ENCODE measurements at regions not wholly inside any gene's neighbourhood (a gene's known extent, or its start where the extent isn't known, plus 50 kb on each side); places are given as distances from the start of the nearest gene placed in this dataset.

DNA sequence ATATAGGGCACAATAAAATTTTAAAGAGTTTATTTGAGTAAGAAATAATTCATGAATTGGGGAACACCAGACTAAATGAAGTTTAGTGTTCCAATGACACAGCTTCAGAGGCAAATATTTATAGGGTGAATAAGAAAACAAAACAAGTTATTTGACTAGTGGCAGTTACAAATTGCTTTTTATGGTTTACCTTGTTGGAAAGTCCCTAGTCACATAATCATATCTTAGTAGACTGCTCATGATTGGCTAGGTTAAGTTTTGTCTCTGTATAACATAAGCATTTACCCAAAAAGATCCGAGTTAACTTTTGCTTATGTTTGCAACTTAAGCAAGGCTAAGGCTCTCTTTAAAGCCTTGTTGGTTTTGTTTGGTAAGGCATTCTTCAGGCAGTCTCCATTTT, 224.7 kb upstream of the MIR17HG start:
- no peak for ATAC-seq
- no peak for DNase-seq
- H3K27ac ChIP-seq (ENCODE audit: low read length), result no peak overlapping the region
- no peaks in the 10 kb centered on the region for H3F3A ChIP-seq (ENCODE audit: low read length, unreplicated experiment)
- no peaks in the 10 kb centered on the region for H4K20me1 ChIP-seq (ENCODE audit: low read length)
- BruUV-seq (replicated peaks), result no TSS peak
- no peak overlapping the region for H3K9ac ChIP-seq (ENCODE audit: low read length)
- no peaks in the 10 kb centered on the region for H3K4me1 ChIP-seq (ENCODE audit: insufficient read depth, low read length)
- ChIA-PET POLR2A (ENCODE audit: unreplicated experiment) (no interaction called here), CTCF (no interaction called here)
- no peaks in the 10 kb centered on the region for H3K9me3 ChIP-seq (ENCODE audit: low read length)
- no peaks in the 10 kb centered on the region for H3K9me2 ChIP-seq (replicated peaks; ENCODE audit: low read length)
- no peaks in the 10 kb centered on the region for H3K36me3 ChIP-seq (ENCODE audit: low read depth, low read length)
- H3K27me3 ChIP-seq (ENCODE audit: low read length), result peaks cover 25% of the 10 kb centered on the region
- TF ChIP-seq EZH2phosphoT487 (IDR thresholded peaks at IDR 0.05; ENCODE audit: borderline replicate concordance, low read length), result no peak
- TF ChIP-seq, protein P1, sequence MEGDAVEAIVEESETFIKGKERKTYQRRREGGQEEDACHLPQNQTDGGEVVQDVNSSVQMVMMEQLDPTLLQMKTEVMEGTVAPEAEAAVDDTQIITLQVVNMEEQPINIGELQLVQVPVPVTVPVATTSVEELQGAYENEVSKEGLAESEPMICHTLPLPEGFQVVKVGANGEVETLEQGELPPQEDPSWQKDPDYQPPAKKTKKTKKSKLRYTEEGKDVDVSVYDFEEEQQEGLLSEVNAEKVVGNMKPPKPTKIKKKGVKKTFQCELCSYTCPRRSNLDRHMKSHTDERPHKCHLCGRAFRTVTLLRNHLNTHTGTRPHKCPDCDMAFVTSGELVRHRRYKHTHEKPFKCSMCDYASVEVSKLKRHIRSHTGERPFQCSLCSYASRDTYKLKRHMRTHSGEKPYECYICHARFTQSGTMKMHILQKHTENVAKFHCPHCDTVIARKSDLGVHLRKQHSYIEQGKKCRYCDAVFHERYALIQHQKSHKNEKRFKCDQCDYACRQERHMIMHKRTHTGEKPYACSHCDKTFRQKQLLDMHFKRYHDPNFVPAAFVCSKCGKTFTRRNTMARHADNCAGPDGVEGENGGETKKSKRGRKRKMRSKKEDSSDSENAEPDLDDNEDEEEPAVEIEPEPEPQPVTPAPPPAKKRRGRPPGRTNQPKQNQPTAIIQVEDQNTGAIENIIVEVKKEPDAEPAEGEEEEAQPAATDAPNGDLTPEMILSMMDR (conservative IDR thresholded peaks at IDR 0.05; ENCODE audit: low read depth, low read length), result no peak
- TF ChIP-seq EZH2 (IDR thresholded peaks at IDR 0.05; ENCODE audit: low read length, unreplicated experiment), result no peak
- intact Hi-C loops (cut with micrococcal nuclease), result no loop called here
- no peak overlapping the region for H3K4me2 ChIP-seq (ENCODE audit: low read length)
- no peaks in the 10 kb centered on the region for H3K79me2 ChIP-seq (ENCODE audit: low read length)
- H2AFZ ChIP-seq (ENCODE audit: low read length), result no peak overlapping the region
- no peak overlapping the region for H3K4me3 ChIP-seq (ENCODE audit: low read length)

DNA sequence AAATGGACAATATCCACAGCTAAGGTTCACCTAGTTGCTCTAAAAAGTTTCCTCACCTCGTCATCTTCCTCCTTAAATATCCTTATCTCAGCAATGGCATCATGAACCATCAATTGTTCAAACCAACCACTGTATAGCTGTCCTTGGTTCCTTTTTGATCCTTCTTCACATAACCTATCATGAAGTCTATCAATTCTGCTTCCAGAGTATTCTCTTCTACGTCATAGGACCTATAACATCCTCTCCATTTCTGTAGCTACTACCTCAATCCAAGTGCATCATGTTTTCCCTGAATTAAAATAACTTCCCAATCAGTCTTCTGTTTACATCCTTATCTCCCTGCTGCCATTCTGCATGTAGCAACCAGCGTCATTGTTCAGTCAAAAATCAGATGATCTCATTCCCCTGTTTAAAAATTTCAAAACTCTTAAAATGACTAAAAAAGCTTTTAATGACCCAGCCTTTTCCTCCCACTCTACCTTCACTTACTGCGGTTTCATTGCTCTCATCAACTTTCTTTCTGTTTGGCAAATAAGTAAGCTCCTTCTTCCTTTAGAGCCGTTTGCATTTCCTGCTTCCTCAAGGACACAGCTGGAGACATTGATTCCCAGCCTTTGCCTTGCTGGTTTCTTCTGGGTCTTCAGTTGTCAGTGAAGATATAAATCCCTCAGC, 223.9 kb upstream of the MIR17HG start:
- H3K4me2 ChIP-seq (ENCODE audit: low read length), result no peak overlapping the region
- H4K20me1 ChIP-seq (ENCODE audit: low read length), result no peaks in the 10 kb centered on the region
- DNase-seq (no peak), ATAC-seq (no peak)
- BruUV-seq (replicated peaks), result no TSS peak
- no peaks in the 10 kb centered on the region for H3K79me2 ChIP-seq (ENCODE audit: low read length)
- intact Hi-C loops (cut with micrococcal nuclease), result no loop called here
- ChIA-PET POLR2A (ENCODE audit: unreplicated experiment) (no interaction called here), CTCF (no interaction called here)
- H3K9me3 ChIP-seq (ENCODE audit: low read length), result no peaks in the 10 kb centered on the region
- H3K9ac ChIP-seq (ENCODE audit: low read length), result no peak overlapping the region
- H3K4me1 ChIP-seq (ENCODE audit: insufficient read depth, low read length), result no peaks in the 10 kb centered on the region
- H3F3A ChIP-seq (ENCODE audit: low read length, unreplicated experiment), result no peaks in the 10 kb centered on the region
- no peak overlapping the region for H3K4me3 ChIP-seq (ENCODE audit: low read length)
- no peak for TF ChIP-seq EZH2phosphoT487 (IDR thresholded peaks at IDR 0.05; ENCODE audit: borderline replicate concordance, low read length)
- no peak for TF ChIP-seq EZH2 (IDR thresholded peaks at IDR 0.05; ENCODE audit: low read length, unreplicated experiment)
- TF ChIP-seq, protein P1 (conservative IDR thresholded peaks at IDR 0.05; ENCODE audit: low read depth, low read length), result no peak
- H3K27me3 ChIP-seq (ENCODE audit: low read length), result peaks cover 30% of the 10 kb centered on the region
- H3K27ac ChIP-seq (ENCODE audit: low read length), result no peak overlapping the region
- H2AFZ ChIP-seq (ENCODE audit: low read length), result no peak overlapping the region
- no peaks in the 10 kb centered on the region for H3K9me2 ChIP-seq (replicated peaks; ENCODE audit: low read length)
- H3K36me3 ChIP-seq (ENCODE audit: low read depth, low read length), result no peaks in the 10 kb centered on the region

DNA sequence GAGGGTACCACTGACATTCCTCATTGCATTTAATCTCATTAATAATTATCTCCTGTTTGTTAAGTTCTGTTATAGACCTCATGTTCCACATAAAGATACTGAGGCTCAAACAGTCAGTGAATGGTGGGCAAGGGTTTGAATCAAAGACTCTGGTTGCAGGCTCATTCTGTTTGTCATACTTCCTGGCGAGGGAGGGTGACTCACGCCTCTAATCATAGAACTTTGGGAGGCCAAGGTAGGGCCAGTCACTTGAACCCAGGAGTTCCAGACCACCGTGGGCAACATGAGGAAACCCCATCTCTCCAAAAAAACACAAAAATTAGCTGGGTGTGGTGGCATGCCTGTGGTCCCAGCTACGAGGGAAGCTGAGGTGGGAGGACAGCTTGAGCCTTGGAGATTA, 220.7 kb upstream of the MIR17HG start:
- Histone ChIP-seq H3K9ac (ENCODE audit: low read length) (no peak overlapping the region), H3K27ac (ENCODE audit: low read length) (no peak overlapping the region), H3K9me2 (replicated peaks; ENCODE audit: low read length) (no peaks in the 10 kb centered on the region), H3K4me3 (ENCODE audit: low read length) (no peak overlapping the region), H3K36me3 (ENCODE audit: low read depth, low read length) (no peaks in the 10 kb centered on the region), H2AFZ (ENCODE audit: low read length) (no peak overlapping the region), H3K4me2 (ENCODE audit: low read length) (no peak overlapping the region), H4K20me1 (ENCODE audit: low read length) (no peaks in the 10 kb centered on the region), H3K79me2 (ENCODE audit: low read length) (no peaks in the 10 kb centered on the region), H3F3A (ENCODE audit: low read length, unreplicated experiment) (no peaks in the 10 kb centered on the region), H3K4me1 (ENCODE audit: insufficient read depth, low read length) (no peaks in the 10 kb centered on the region), H3K27me3 (ENCODE audit: low read length) (peaks cover 30% of the 10 kb centered on the region), H3K9me3 (ENCODE audit: low read length) (no peaks in the 10 kb centered on the region)
- intact Hi-C loops (cut with micrococcal nuclease), result no loop called here
- BruUV-seq (replicated peaks), result no TSS peak
- ChIA-PET POLR2A (ENCODE audit: unreplicated experiment) (no interaction called here), CTCF (no interaction called here)
- no peak for ATAC-seq
- no peak for TF ChIP-seq EZH2 (IDR thresholded peaks at IDR 0.05; ENCODE audit: low read length, unreplicated experiment)
- no peak for TF ChIP-seq EZH2phosphoT487 (IDR thresholded peaks at IDR 0.05; ENCODE audit: borderline replicate concordance, low read length)
- TF ChIP-seq, protein P1 (conservative IDR thresholded peaks at IDR 0.05; ENCODE audit: low read depth, low read length), result no peak
- DNase-seq, result no peak
